ENCODE measurements at regions not wholly inside any gene's neighbourhood (a gene's known extent, or its start where the extent isn't known, plus 50 kb on each side); places are given as distances from the start of the nearest gene placed in this dataset.

DNA sequence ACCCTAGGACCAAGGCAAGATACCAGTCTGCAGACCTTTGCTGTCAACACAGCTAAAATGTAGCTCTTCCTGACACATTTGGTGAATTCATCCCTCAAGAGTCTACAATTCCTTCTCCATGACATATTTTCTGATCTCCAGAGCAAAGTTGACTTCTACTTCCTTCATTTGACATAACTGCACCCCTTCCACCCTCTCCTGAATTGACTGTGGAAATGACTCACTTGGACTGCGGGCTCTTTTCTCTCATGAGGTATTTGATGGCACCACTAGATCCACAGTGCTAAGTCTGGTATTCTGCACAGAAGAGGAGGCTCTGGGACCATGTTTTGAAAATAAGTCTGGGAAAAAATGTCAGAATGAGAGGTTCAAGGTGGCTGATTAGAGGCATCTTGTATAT, 338.4 kb upstream of the TRPC7 start:
- TF ChIP-seq, protein P1, sequence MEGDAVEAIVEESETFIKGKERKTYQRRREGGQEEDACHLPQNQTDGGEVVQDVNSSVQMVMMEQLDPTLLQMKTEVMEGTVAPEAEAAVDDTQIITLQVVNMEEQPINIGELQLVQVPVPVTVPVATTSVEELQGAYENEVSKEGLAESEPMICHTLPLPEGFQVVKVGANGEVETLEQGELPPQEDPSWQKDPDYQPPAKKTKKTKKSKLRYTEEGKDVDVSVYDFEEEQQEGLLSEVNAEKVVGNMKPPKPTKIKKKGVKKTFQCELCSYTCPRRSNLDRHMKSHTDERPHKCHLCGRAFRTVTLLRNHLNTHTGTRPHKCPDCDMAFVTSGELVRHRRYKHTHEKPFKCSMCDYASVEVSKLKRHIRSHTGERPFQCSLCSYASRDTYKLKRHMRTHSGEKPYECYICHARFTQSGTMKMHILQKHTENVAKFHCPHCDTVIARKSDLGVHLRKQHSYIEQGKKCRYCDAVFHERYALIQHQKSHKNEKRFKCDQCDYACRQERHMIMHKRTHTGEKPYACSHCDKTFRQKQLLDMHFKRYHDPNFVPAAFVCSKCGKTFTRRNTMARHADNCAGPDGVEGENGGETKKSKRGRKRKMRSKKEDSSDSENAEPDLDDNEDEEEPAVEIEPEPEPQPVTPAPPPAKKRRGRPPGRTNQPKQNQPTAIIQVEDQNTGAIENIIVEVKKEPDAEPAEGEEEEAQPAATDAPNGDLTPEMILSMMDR (IDR thresholded peaks at IDR 0.05): no peak
- no peak for TF ChIP-seq POLR2A (IDR thresholded peaks at IDR 0.05)

Measured in prostate gland (tissue), 2 donors.